Loucy (cell line): ENCODE measurements at regions not wholly inside any gene's neighbourhood (a gene's known extent, or its start where the extent isn't known, plus 50 kb on each side); places are given as distances from the start of the nearest gene placed in this dataset.

Experiments
- EZH2phosphoT487 ChIP-seq: fragments of 200-600 bp; IDR thresholded peaks from 2 replicates; pipeline ENCODE4 v1.6.1; 2018; ENCODE audit warnings: antibody characterized with exemption, mild to moderate bottlenecking, moderate library complexity, borderline replicate concordance
- TF ChIP-seq, protein P1 (sequence below): fragments of 200-600 bp; sonication (generic); conservative IDR thresholded peaks from 2 replicates; pipeline ENCODE4 v1.5.1; 2014; ENCODE audit warnings: mild to moderate bottlenecking, antibody characterized with exemption, low read length

DNA sequence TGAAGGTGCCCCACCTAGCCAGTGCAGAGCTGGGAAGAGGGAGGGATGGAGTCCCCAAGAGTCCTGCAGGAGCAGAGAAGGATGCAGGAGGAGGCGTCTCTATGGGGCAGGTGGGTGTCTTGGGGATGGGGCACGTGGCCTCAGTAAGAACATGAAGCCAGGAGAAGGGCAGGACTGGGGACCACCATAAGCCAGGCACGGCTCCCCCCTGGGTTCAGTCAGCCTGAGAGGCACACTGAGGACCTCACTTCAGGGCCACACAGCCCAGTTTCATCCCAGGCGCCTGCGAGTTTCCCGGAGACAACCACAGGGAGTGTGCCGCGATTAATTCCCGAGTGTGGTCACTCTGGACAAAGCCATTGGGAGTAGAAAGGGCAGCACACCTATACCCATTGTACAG, 120.3 kb downstream of the GYPC start:
- TF ChIP-seq, protein P1, sequence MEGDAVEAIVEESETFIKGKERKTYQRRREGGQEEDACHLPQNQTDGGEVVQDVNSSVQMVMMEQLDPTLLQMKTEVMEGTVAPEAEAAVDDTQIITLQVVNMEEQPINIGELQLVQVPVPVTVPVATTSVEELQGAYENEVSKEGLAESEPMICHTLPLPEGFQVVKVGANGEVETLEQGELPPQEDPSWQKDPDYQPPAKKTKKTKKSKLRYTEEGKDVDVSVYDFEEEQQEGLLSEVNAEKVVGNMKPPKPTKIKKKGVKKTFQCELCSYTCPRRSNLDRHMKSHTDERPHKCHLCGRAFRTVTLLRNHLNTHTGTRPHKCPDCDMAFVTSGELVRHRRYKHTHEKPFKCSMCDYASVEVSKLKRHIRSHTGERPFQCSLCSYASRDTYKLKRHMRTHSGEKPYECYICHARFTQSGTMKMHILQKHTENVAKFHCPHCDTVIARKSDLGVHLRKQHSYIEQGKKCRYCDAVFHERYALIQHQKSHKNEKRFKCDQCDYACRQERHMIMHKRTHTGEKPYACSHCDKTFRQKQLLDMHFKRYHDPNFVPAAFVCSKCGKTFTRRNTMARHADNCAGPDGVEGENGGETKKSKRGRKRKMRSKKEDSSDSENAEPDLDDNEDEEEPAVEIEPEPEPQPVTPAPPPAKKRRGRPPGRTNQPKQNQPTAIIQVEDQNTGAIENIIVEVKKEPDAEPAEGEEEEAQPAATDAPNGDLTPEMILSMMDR, result no peak
- no peak for TF ChIP-seq EZH2phosphoT487
